ENCODE measurements at regions not wholly inside any gene's neighbourhood (a gene's known extent, or its start where the extent isn't known, plus 50 kb on each side); places are given as distances from the start of the nearest gene placed in this dataset.
"Not testable (repeated sequence)": the region's sequence is repeated elsewhere in the genome, so short reads cannot be mapped to it uniquely, and the experiment has no call there.

DNA sequence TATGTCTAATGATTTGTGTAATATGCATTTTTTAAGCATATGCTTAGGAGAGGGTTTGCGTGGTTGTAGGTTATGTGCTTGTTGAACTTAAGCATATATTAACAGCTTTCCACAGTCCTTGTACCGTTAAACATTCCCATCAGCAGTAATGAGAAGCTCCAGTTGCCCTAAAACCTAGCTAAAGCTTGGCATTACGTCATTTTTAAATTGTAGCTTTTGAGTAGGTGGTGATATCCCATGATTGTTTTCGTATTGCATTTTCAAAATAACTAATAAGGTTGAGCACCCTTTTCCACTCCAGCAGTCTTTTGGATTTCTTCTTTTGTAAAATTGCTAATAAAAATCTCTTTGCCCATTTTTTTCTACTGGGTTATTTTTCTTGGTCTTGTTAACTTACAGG, 453.1 kb upstream of the GCFC2 start:
- DNase-seq, result no peak

DNA sequence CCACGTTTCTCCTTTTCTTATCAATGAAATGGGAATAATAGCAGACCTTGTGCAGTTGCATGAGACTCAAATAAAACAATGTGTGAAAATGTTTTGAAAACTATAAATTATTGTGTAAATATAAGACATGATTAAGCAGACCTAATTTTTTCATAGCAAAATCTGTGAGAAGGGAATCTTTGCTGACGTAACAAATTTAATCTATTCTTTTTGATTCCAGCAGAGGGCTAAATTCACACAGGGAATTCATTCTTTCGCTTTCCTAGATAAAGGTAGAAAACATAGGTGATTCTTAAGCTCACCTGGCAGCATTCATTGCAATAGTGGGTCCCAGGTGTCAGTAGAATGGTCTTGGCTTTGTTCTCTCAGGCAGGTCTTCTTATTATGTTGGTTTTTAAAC, 450.0 kb upstream of the GCFC2 start:
- no peak for DNase-seq

DNA sequence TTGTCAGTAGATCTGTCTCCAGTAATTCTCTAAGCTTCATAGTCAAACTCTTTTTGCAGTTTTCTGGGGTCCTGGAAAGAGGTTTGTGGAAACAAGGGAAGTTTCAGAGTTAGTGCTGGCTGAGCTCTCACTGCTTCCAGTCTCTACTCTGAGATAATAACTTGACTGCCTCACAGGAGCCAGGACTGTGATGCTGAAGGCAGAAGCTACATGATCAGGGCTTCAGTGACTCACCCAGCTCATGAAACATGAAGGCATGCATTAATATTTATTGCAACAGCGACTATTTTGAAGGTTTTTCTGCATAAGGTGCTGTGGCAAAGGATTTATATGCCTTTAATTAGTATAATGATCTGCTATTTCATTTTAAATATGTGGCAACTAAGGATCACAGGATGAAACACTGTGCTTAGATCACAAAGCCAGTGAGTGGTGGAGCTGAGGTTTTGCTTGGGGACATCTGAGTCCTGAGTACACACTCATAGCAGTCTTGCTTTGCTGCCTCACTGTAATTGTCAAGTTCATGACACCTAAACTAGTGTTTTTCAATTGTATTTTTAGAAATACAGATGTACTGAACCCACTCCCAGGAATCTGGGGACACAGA, 448.4 kb upstream of the GCFC2 start:
- no peak for DNase-seq

DNA sequence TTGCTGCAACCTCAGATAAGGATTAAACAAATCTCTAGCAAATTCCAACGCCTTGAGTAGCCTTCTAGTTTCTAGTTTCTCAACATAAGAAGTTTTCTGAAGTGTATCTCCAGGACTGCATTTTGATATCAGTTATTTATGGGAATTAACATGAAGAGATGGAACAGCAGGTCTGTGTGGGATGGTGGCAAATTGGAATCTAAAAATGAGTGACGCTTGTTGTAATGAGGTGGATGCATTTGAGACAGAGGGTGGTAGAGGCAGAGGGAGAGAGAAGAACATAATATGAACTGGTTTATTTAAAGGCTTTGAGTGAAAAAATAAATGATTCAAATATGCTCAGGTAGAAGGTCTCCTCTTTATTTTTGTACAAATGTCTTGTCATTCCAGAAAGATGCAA, 446.8 kb upstream of the GCFC2 start:
- DNase-seq, result no peak

DNA sequence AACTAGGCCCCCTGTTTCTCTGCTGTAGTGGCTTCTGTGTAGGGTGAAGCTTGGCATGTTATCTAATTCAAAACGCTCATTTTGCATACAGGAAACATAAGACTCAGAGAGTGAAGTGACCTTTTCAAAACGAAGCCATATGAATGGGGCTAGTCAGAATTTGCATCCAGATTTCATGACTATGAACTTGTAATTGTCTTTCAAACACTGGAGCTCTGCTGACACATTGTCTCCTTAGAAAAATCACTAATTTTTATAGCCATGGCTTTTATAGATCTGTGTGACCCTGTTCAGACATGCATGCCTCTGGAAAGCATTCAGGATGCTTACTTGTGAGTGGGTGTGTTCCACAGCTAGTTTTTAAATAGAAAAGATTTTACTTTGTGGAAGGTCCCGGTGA, 444.3 kb upstream of the GCFC2 start:
- no peak for DNase-seq

DNA sequence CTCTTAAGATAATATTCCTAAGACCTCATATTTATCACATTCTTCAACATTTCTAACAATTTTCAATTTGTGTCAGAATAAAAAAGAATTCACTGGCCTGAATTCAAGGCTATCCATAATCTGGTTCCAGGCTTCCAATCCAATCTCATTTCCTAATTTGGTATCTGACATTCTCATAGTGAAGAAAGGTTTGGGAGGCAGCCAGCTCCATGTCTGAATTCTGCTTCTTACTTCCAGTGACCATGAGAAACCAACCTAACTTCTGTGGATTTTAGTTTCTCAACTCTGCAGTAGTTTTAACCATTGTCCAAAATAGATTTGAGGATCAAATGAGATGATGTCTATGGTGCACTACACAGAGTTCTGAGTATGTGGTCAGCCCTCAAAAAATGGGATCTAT, 439.1 kb upstream of the GCFC2 start:
- DNase-seq, result no peak

DNA sequence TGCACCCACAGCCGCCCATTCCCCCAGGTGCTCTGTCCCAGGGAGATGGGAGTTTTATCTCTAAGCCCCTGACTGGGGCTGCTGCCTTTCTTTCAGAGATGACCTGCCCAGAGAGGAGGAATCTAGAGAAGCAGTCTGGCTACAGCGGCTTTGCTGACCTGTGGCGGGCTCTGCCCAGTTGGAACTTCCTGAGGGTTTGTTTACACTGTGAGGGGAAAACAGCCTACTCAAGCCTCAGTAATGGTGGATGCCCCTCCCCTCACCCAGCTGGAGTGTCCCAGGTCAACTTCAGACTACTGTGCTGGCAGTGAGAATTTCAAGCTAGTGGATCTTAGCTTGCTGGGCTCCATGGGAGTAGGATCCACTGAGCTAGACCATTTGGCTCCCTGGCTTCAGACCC, 428.6 kb upstream of the GCFC2 start:
- not testable (repeated sequence) for DNase-seq

DNA sequence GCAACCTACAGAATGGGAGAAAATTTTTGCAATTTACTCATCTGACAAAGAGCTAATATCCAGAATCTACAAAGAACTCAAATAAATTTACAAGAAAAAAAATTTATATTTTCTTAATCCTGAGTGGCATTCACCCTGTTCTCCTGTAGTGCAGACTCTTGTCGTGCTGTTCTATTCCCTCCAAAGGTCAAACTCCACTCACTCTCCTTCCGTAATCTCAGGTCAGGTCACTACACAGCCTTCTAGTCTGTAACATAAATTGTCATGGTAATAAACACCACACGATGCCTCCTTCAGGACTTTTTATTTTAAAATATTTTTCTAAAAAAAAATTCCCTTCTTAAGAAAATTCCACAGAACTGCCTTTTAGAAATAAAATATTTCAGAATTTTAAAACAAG, 417.9 kb upstream of the GCFC2 start:
- no peak for DNase-seq

DNA sequence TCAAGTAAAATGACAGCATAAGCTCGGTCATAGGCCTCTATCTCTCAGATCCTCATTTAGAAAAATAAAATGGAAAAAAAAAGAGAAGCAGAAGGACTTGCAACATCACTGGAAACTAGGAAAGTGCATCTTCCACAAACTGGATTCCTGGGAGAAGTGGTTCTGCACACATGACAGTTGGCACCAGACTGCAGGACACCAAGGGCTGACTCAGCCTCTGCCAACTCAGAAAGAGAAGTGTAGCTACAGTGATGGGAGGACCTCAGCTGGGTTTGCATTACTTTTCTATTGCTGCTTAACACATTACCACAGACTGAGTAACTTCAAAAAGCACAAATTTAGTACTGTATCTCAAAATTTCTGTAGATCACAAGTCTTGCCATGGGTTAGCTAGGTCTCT, 409.5 kb upstream of the GCFC2 start:
- no peak for DNase-seq

DNA sequence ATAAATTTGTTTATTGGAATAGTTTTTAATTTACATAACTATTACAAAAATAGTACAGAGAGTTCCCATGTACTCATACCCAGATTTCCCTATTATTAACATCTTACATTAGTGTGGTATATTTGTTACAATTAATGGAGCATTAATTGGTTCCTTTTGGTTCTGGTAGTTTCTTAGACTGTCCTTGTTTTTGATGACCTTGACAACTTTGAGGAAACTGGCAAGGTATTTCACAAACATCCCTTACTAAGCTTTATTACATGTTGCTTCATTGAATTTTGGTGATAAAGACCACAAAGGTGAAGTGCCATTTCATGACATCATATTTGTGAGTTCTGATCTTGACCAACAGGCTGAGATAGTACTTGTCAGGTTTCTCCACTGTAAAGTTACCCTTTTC, 379.0 kb upstream of the GCFC2 start:
- no peak for DNase-seq

DNA sequence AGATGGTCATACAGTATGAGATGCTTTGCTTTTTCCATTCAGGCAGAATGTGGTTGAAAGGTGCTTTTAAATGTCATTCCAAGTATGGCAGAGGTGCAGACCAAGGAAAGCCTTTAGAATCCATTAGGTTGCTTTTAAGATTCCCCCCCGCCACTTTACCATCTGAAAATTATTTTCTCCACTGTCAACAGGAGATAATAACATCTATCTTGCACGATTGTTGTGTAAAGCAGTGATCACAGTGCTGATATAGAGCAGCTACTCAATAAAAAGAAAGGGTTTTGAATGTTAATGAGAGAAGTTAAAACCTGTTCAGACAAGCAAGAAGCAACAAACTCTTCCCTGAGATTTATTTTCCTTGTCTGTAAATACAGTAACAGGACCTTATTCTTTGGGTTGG, 372.5 kb upstream of the GCFC2 start:
- no peak for DNase-seq

DNA sequence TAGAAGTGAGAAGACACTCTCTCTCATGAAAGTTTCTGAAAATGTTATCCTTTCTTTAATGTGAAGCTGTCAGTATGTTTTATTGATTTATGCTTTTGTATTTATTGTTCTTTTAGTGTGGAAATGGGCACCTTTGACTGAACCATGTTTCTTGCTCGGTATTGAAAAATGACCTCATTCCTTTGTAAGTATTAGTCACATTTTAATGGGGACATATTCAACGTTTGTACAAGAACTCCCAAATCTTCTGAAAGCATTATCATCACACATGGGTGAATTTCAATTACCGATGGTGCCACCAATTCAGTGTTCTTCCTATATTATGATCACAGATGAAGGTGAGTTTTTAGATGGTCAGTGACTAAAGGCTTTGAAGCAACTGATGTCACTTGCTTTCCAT, 371.8 kb upstream of the GCFC2 start:
- no peak for DNase-seq

DNA sequence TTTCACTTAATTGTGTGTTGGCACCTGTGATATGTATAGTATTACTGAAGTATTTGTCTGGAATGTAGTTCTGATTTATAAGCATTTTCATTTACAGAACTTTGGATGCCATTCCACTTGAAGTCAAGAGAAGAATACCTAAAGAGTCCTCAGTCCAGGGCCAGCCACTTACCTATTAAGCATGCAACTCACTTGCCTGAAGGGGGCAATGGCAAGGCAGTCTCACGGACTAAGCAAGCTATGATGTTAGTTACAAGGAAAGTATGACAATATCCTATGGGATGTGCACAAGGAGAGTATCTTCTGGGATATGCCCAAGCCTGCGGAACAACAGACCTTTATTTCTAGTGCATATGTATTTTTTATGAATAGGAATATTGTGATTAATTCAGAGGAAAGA, 369.4 kb upstream of the GCFC2 start:
- no peak for DNase-seq

DNA sequence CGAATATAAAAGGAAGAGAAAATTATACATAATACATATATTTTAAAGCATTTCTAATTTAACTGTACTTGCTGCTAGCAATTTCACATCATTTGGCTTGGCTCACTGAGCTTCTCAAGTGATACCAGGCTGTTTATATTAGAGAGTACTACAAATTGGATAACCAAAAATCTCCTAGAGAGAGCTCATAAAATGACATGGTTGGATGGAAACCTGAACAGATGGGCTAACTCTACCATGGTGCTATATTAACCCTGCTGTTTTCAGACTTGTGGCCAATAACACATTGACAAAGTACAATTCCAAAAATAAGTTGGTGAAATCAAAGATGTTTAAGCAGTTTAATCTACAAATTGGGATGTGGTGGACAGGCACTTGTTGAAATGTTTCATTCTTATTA, 364.4 kb upstream of the GCFC2 start:
- no peak for DNase-seq

DNA sequence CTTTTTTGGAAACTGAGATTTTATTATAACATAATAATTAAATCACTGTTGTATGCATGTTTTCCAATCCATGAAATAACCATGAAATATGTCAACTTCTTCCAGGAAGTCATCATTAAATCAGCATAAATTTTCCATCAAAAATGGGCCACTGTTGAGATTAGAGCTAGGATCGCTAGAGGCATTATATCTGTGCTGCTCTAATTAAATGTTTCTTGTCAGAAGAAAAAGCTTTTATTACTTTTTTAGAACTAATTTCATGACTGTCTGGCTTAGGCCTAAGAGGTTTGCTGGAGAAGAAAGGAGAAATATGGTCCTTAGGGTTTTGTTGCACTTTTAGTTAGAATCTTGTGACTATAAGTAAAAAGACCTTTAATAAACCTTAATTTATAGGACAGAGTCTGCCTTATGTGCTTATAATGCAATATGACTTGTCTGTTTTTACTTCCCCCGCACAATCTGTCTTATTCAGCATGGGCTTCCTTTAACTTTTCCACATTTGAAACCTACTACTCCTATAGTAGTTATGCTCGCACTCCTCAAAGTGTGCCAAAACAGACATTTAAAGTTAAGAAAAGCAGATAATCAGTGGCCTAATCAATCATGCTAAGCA, 363.4 kb upstream of the GCFC2 start:
- no peak for DNase-seq

DNA sequence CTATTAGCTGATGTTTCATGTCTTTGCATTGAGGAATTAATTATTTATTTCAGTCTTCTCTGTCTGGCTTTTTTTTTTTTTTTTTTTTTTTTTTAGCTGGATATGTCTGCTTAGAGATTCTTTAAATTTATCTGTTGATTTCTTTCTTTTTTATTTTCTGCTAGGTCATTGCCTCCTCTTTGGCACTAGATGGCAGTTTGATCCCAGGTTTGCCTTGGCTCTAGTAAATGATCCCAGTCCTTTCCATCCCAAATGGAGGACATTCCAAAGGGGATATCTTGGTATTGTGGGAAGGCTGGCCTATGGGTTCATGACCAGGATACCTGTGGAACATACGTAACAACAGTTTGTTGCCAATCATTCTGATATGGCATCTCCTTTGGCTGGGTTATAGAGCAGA, 339.5 kb upstream of the GCFC2 start:
- DNase-seq, result no peak

DNA sequence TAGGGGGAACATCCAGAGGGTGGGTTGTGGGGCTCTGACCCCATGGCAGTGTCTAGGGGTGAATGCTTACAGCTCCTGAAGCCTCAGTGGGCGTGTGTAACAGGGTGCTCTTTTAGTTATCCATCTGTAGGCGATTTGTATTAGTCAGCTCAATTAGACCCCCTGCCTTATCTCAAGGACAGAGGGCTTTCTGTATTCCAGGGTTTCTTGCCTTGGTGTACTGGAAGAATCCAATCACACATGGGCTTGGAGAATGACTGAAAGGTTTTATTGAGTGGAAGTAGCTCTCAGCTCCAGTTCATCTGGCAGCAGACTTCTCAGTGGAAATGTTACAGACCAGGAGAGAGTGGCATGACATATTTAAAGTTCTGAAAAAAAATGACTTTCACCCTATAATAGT, 334.0 kb upstream of the GCFC2 start:
- DNase-seq, result no peak

DNA sequence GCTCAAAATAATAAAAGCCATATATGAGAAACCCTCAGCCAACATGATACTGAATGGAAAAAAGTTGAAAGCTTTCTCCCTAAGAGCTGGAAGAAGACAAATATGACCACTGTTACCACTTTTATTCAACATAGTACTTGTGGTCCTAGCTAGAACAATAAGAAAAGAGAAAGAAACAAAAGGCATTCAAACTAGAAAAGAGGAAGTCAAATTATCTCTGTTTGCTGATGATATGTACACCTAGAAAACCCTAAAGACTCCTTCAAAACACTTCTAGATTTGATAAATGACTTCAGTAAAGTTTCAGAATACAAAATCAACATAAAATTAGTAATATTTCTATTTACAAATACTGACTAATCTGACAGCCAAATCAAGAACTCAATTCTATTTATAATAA, 328.8 kb upstream of the GCFC2 start:
- no peak for DNase-seq

DNA sequence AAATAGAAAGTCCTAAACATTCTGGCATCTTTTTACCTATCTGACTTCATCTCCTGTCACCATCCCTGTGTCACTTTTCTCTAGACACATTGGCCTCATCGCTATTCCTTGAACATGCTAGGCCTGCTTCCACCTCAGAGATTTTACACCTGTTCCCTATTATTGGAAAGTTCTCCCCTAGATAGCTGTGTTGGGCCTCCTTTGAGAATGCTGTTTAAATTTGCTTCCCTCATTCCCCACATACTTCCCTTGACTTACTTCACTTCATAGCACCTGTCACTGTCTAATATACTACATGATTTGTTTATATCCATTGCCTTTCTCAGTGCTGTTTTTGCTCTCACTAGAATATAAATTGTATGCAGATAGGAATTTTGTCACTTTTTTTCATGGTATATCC, 317.0 kb upstream of the GCFC2 start:
- DNase-seq, result no peak

DNA sequence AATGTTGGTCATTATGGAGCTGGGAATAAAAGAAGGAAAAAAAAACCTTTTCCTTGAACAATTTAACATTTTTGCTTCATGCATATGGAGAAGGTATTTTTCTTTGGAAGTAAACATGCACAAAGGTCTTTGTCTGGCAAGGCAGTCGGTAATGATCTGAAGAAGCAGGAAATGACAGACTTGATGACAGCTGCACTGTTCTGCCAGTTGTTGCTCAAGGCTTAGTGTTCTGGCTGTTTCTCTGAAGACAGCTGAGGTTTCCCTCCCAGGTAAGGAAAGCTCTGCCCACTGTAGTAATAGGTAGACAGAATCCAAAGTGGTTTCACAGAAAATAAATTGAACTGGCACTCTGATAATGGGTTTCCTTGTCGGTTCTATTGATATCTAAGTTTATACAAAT, 308.4 kb upstream of the GCFC2 start:
- DNase-seq, result no peak

DNA sequence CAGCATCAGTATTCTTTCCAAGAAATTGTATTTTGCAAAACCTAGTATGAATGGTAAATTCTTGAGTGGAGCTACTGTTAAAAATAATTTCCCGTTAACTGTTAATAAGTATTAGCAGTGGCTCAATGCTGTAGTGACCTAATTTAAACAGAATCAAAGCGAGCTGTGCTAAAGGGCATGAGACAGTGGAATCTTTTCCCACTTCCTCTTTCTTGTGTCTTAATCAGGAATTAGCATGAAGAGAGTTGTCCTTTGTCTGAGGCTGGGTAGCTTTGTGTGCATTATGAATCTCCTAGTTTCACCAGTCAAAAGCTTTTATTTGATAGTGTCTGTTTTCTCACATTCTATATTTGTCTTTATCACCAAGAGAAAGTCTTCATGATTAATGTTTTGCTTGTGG, 298.8 kb upstream of the GCFC2 start:
- no peak for DNase-seq

DNA sequence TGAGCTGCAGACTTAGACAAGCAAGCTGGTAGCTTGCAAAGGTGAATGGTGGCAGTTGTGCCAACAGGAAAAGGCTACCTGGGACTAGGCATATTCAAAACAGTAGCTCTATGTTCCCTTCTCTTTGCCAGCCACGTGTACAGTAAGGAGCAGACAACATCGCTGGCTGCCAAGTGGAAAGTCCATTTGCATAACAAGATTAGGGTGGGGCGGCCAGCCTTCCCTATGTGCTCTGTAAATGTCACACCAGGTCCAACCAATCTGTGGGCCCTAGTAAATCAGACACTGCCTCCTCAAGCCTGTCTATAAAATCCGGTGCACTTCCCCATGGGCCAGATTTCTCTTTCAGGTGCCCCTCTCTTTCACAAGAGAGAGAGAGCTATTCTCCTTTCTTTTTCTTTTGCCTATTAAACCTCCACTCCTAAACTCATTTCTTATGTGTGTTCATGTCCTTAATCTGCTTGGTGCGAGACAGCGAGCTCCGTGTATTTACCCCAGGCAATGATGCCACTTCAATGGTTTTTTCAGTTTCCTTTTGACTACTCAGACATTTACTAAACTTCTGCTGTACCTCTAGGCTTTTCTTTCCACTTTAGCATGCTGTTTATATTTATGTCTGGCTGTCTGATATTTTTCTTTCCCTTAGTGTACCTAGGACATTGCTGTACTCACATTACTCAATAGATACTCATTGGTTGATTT, 297.4 kb upstream of the GCFC2 start:
- no peak for DNase-seq

DNA sequence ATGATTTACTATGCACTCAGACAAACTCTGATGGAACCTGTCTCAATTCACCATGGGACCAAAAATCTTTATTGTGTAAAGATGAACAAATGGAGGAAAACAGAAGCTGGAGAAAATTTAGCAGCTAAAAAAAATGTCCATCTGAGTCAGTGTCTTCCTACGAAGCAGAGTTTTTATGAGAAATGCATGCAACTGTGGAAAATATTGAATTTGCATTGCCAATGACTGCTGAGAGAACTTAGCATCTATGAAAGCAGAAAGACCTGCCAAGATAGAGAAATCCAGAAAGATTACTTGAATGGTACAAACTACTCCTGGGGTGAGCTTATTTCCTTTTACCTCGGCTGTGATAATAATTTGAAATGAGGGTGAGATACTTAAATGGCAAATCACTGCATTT, 289.7 kb upstream of the GCFC2 start:
- no peak for DNase-seq

DNA sequence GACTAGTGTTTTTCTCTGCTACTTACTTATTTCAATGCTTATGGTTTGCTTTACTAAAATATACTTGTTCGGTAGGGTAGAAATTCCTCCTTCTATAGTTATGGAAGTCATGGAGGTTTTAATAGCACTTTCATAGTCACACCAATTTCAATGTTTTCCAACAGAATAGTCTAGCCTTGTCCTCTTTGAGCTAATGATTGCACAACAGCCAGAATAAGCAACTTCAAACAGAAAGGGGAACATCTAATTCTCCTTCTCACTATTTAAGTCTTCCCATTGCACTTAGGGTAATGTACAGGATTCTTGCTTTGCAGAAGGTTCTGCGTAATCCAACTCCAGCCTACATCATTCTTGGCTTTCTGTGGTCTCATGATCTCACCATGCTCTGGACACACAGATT, 287.7 kb upstream of the GCFC2 start:
- DNase-seq, result no peak

DNA sequence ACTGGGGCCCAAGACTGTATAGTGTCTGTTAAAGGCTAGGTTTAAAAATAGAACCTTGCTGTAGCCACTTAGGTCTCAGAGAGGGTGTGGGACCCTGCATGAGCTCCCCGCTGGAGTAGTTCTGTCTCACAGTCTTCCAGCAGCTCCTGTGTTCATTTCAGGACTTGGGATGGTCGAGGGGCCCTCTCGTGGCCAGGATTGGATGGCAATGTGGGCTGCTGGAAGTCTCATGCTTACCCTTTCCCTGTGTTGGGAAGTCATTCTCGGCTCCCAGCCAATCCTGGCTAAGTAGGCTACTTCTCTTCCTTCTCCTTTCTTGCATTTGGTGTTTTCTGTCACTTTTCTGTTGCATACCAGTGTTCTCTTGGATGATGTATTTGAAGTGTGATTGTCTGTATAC, 284.0 kb upstream of the GCFC2 start:
- DNase-seq, result no peak

Data from NCI-H1930 (cell line).